IMR-90 (cell line): ENCODE measurements at regions not wholly inside any gene's neighbourhood (a gene's known extent, or its start where the extent isn't known, plus 50 kb on each side); places are given as distances from the start of the nearest gene placed in this dataset.

ENCODE experiments used
- ATAC-seq: fragments of 200-7000 bp; cut with Tn5 transposase; 2 replicates; pipeline ENCODE4 v1.9.1; 2020; ENCODE audit warnings: low read depth, mild to moderate bottlenecking, moderate library complexity
- BruUV-seq: library from RNA; stranded (reverse); fragments of 400-500 nt; replicated peaks from 2 replicates; lab custom pipeline; 2021; lab: Mats Ljungman, UMichigan
- CTCF ChIA-PET: fragments of 300-600 bp; formaldehyde crosslinking; extraction: SDS; loops from one replicate; lab custom pipeline; 2021; ENCODE audit warnings: antibody characterized with exemption; lab: Yijun Ruan, JAX
- POLR2A ChIA-PET: fragments of 300-600 bp; sonication (Branson Sonifier 250); formaldehyde crosslinking; loops from one replicate; lab custom pipeline; 2022; ENCODE audit warnings: antibody characterized with exemption; ENCODE audit not compliant: unreplicated experiment; lab: Charles Lee
- DNase-seq: peaks from one replicate; pipeline ENCODE4 v3.0.0; 2013
- H2AFZ ChIP-seq: replicated peaks from 2 replicates; pipeline ENCODE3; 2013; ENCODE audit warnings: low read length, mild to moderate bottlenecking; ENCODE audit not compliant: poor library complexity
- H2AK5ac ChIP-seq: 2 replicates; pipeline ENCODE4 v1.6.1; 2013; ENCODE audit warnings: low read depth, low read length, inconsistent platforms
- H2AK9ac ChIP-seq: replicated peaks from 2 replicates; pipeline ENCODE3; 2013; ENCODE audit warnings: mild to moderate bottlenecking, low read depth, low read length, moderate library complexity; ENCODE audit not compliant: poor library complexity
- H2BK120ac ChIP-seq: 2 replicates; pipeline ENCODE4 v1.6.1; 2013; ENCODE audit warnings: low read depth, low read length, inconsistent platforms
- H2BK15ac ChIP-seq: 3 replicates; pipeline ENCODE4 v1.6.1; 2013; ENCODE audit warnings: low read depth, low read length, inconsistent platforms
- H2BK20ac ChIP-seq: 2 replicates; pipeline ENCODE4 v1.6.1; 2013; ENCODE audit warnings: low read depth, mild to moderate bottlenecking, inconsistent platforms, low read length, moderate library complexity
- H2BK5ac ChIP-seq: 2 replicates; pipeline ENCODE4 v1.6.1; 2013; ENCODE audit warnings: mild to moderate bottlenecking, low read depth, low read length, inconsistent platforms; ENCODE audit not compliant: poor library complexity, severe bottlenecking
- H3K14ac ChIP-seq: replicated peaks from 2 replicates; pipeline ENCODE4 v1.6.1; 2013; ENCODE audit warnings: low read depth, low read length, inconsistent platforms
- H3K18ac ChIP-seq: 2 replicates; pipeline ENCODE4 v1.6.1; 2013; ENCODE audit warnings: low read depth, low read length, control low read depth
- H3K23ac ChIP-seq: 2 replicates; pipeline ENCODE4 v1.6.1; 2013; ENCODE audit warnings: low read depth, low read length, inconsistent platforms
- H3K27ac ChIP-seq: 2 replicates; pipeline ENCODE4 v1.5.1; 2013; ENCODE audit warnings: mild to moderate bottlenecking, control low read depth, low read length; ENCODE audit not compliant: insufficient read depth
- H3K27me3 ChIP-seq: 2 replicates; pipeline ENCODE4 v1.6.1; 2013; ENCODE audit warnings: low read length; ENCODE audit not compliant: control insufficient read depth, insufficient read depth
- H3K36me3 ChIP-seq: 2 replicates; pipeline ENCODE4 v1.6.1; 2013; ENCODE audit warnings: low read length, mixed read lengths; ENCODE audit not compliant: control insufficient read depth, insufficient read depth
- H3K4ac ChIP-seq: 2 replicates; pipeline ENCODE4 v1.6.1; 2013; ENCODE audit warnings: low read depth, low read length, inconsistent platforms
- H3K4me1 ChIP-seq: 2 replicates; pipeline ENCODE4 v1.6.1; 2013; ENCODE audit warnings: low read length, mixed read lengths; ENCODE audit not compliant: control insufficient read depth, insufficient read depth
- H3K4me2 ChIP-seq: 2 replicates; pipeline ENCODE4 v1.6.1; 2013; ENCODE audit warnings: low read depth, mild to moderate bottlenecking, control low read depth, low read length, moderate library complexity
- H3K4me3 ChIP-seq: 2 replicates; pipeline ENCODE4 v1.5.1; 2013; ENCODE audit warnings: low read depth, mild to moderate bottlenecking, control low read depth, low read length, moderate library complexity; ENCODE audit not compliant: insufficient read depth
- H3K56ac ChIP-seq: 2 replicates; pipeline ENCODE4 v1.6.1; 2013; ENCODE audit warnings: low read length, inconsistent platforms; ENCODE audit not compliant: insufficient read depth; ENCODE audit errors: extremely low read depth
- H3K79me1 ChIP-seq, 2 experiments: 2 replicates each; pipeline ENCODE4 v1.6.1; 2013; ENCODE audit warnings: low read length in 2 of 2, inconsistent platforms in 1 of 2, low read depth in 1 of 2
- H3K9ac ChIP-seq: 2 replicates; pipeline ENCODE4 v1.6.1; 2013; ENCODE audit warnings: low read depth, low read length, control low read depth
- H3K9me1 ChIP-seq: 2 replicates; pipeline ENCODE4 v1.6.1; 2013; ENCODE audit warnings: low read length, inconsistent platforms; ENCODE audit not compliant: insufficient read depth
- H3K9me3 ChIP-seq: 2 replicates; pipeline ENCODE4 v1.6.1; 2013; ENCODE audit warnings: low read length; ENCODE audit not compliant: control insufficient read depth, insufficient read depth
- H4K20me1 ChIP-seq: 2 replicates; pipeline ENCODE4 v1.6.1; 2013; ENCODE audit warnings: low read length, inconsistent platforms; ENCODE audit not compliant: insufficient read depth
- H4K5ac ChIP-seq: 2 replicates; pipeline ENCODE4 v1.6.1; 2013; ENCODE audit warnings: mild to moderate bottlenecking, low read depth, low read length, control low read depth
- H4K8ac ChIP-seq, 2 experiments: 2 replicates each; pipeline ENCODE4 v1.6.1; 2013; ENCODE audit warnings: low read depth in 2 of 2, low read length in 2 of 2, control low read depth in 1 of 2, inconsistent platforms in 1 of 2
- H4K91ac ChIP-seq: 2 replicates; pipeline ENCODE4 v1.6.1; 2013; ENCODE audit warnings: low read depth, low read length, inconsistent platforms; ENCODE audit not compliant: insufficient read depth
- BHLHE40 ChIP-seq: fragments of 150-350 bp; IDR thresholded peaks from 2 replicates; pipeline ENCODE4 v1.6.1; 2016; ENCODE audit warnings: mild to moderate bottlenecking, low read depth, low read length
- CEBPB ChIP-seq: IDR thresholded peaks from 2 replicates; pipeline ENCODE4 v1.6.1; 2012; ENCODE audit warnings: low read depth, low read length, improper control_type of control experiment
- FOS ChIP-seq: fragments of 150-350 bp; IDR thresholded peaks from 2 replicates; pipeline ENCODE4 v1.6.1; 2016; ENCODE audit warnings: low read depth, low read length
- MAZ ChIP-seq: IDR thresholded peaks from 2 replicates; pipeline ENCODE4 v1.6.1; 2012; ENCODE audit warnings: low read depth, mild to moderate bottlenecking, low read length, improper control_type of control experiment, moderate library complexity, borderline replicate concordance
- MXI1 ChIP-seq: IDR thresholded peaks from 2 replicates; pipeline ENCODE4 v1.6.1; 2012; ENCODE audit warnings: low read depth, mild to moderate bottlenecking, low read length, moderate library complexity, borderline replicate concordance
- POLR2A ChIP-seq: IDR thresholded peaks from 2 replicates; pipeline ENCODE4 v1.6.1; 2012; ENCODE audit warnings: mild to moderate bottlenecking, low read depth, low read length
- RAD21 ChIP-seq: IDR thresholded peaks from 2 replicates; pipeline ENCODE4 v1.6.1; 2012; ENCODE audit warnings: low read length, improper control_type of control experiment
- RCOR1 ChIP-seq: IDR thresholded peaks from 2 replicates; pipeline ENCODE4 v1.6.1; 2012; ENCODE audit warnings: mild to moderate bottlenecking, low read length, improper control_type of control experiment; ENCODE audit not compliant: insufficient replicate concordance
- USF2 ChIP-seq: fragments of 150-350 bp; IDR thresholded peaks from 2 replicates; pipeline ENCODE4 v1.6.1; 2017; ENCODE audit warnings: mild to moderate bottlenecking, antibody characterized with exemption, low read length, low read depth
- WGBS, 2 experiments: methylation state at CpG; one replicate each; pipeline versions ENCODE4 v1.1.5 to v1.1.7; 2013; ENCODE audit warnings: missing lambda C conversion rate in 2 of 2; ENCODE audit not compliant: insufficient read length in 1 of 2; ENCODE audit errors: extremely low coverage in 2 of 2; 5-methylcytosine and 5-hydroxymethylcytosine counted together
- dilution Hi-C: fragments of 300-500 bp; cut with HindIII; formaldehyde crosslinking; loops from one replicate; pipeline ENCODE4 v1.14.3; 2018; ENCODE audit warnings: low sequenced_read_pairs; ENCODE audit not compliant: unreplicated experiment
- in situ Hi-C: fragments of 300-500 bp; cut with MboI; formaldehyde crosslinking; loops from 3 replicates; pipeline ENCODE4 v1.14.3; 2019; ENCODE audit warnings: low sequenced_read_pairs, inconsistent platforms, mixed read lengths
- intact Hi-C: fragments of 100-400 bp; cut with micrococcal nuclease; formaldehyde crosslinking; loops from 2 replicates; pipeline ENCODE4 v1.10.0; 2022
- TF ChIP-seq, protein P1 (sequence below): conservative IDR thresholded peaks from 2 replicates; pipeline ENCODE4 v1.5.1; 2012; ENCODE audit warnings: mild to moderate bottlenecking, low read depth, low read length, improper control_type of control experiment

DNA sequence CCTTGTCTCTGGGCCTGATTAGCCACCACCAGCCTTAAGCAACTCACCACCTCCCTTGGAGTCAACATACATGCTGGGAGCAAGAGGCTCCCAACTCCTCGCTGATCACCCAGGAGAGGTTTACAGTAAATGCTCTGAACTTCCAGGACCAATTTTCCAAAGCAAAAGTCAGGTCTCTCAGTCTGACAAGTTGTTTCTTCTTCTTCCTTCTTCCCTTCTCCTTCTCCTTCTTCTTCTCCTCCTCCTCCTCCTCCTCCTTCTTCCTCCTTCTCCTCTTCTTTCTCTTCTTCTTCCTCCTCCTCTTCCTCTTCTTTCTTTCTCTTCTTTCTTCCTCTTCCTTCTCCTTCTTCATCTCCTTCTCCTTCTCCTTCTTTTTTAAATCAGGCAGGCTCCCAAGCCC is 148.2 kb downstream of the NECTIN1 start:
- no peak for DNase-seq

More for the DNA sequence above, 148.2 kb downstream of the NECTIN1 start:
- Histone ChIP-seq H3K4ac (no peak overlapping the region), H2AK9ac (no peak overlapping the region), H2BK20ac (no peak overlapping the region), H3K27me3 (peaks cover 25% of the 10 kb centered on the region), H3K27ac (no peak overlapping the region), H4K8ac (no peak overlapping the region), H4K20me1 (no peaks in the 10 kb centered on the region), H2BK15ac (no peak overlapping the region), H4K91ac (no peak overlapping the region), H3K18ac (no peak overlapping the region), H3K9ac (no peak overlapping the region), H3K9me1 (no peaks in the 10 kb centered on the region), H2AFZ (no peak overlapping the region), H3K36me3 (no peaks in the 10 kb centered on the region), H3K4me3 (no peak overlapping the region), H2AK5ac (no peak overlapping the region), H3K4me2 (no peak overlapping the region), H3K4me1 (no peaks in the 10 kb centered on the region), H3K14ac (no peak overlapping the region), H3K79me1 (no peaks in the 10 kb centered on the region), H3K9me3 (peaks cover 4% of the 10 kb centered on the region), H4K5ac (no peak overlapping the region), H2BK5ac (no peak overlapping the region), H3K23ac (no peak overlapping the region), H3K56ac (no peak overlapping the region), H2BK120ac (no peak overlapping the region)
- in situ Hi-C loops (no loop called here), intact Hi-C loops (no loop called here), dilution Hi-C loops (no loop called here)
- ChIA-PET CTCF (interaction anchor here (1.1 kb wide), 1 partner anchor 13 kb away, joined by 3 read pairs; no protein-coding TSS in a partner anchor), POLR2A (no interaction called here)
- ATAC-seq, result no peak
- TF ChIP-seq RAD21 (no peak), RCOR1 (no peak), BHLHE40 (no peak), FOS (no peak), MXI1 (no peak), USF2 (no peak), MAZ (no peak), POLR2A (no peak), CEBPB (no peak)
- TF ChIP-seq, protein P1, sequence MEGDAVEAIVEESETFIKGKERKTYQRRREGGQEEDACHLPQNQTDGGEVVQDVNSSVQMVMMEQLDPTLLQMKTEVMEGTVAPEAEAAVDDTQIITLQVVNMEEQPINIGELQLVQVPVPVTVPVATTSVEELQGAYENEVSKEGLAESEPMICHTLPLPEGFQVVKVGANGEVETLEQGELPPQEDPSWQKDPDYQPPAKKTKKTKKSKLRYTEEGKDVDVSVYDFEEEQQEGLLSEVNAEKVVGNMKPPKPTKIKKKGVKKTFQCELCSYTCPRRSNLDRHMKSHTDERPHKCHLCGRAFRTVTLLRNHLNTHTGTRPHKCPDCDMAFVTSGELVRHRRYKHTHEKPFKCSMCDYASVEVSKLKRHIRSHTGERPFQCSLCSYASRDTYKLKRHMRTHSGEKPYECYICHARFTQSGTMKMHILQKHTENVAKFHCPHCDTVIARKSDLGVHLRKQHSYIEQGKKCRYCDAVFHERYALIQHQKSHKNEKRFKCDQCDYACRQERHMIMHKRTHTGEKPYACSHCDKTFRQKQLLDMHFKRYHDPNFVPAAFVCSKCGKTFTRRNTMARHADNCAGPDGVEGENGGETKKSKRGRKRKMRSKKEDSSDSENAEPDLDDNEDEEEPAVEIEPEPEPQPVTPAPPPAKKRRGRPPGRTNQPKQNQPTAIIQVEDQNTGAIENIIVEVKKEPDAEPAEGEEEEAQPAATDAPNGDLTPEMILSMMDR, result no peak
- no TSS peak for BruUV-seq
- 57% methylated on average over 1 of the region's 1 CpG; no CpG with 5 or more reads in 1 of the 2 experiments for WGBS, 2 experiments
